Uterus (tissue), 3 donors: ENCODE measurements at regions not wholly inside any gene's neighbourhood (a gene's known extent, or its start where the extent isn't known, plus 50 kb on each side); places are given as distances from the start of the nearest gene placed in this dataset.
A peak's percentile ranks its signal among the peaks of the same experiment; 100 is the strongest.

ENCODE experiments used
- DNase-seq, 2 donors: peaks; one replicate each; pipeline ENCODE4 v3.0.0-alpha.2; 2019 to 2020
- H3K27ac ChIP-seq, 2 donors: fragments of 200-600 bp; sonication (generic); 1 replicate in 1 of 2; 2 replicates in 1 of 2; pipeline ENCODE4 v1.5.1; 2016 to 2018
- H3K27me3 ChIP-seq, 2 donors: fragments of 200-600 bp; sonication (generic); one replicate each; pipeline ENCODE4 v1.5.1; 2018 to 2019; ENCODE audit warnings: control low read depth in 1 of 2
- H3K36me3 ChIP-seq, 2 donors: fragments of 200-600 bp; sonication (generic); one replicate each; pipeline ENCODE4 v1.5.1; 2019; ENCODE audit warnings: control low read depth in 1 of 2
- H3K4me1 ChIP-seq, 2 donors: fragments of 200-600 bp; sonication (generic); one replicate each; pipeline ENCODE4 v1.5.1; 2018 to 2019; ENCODE audit warnings: control low read depth in 1 of 2
- H3K4me3 ChIP-seq, 2 donors: fragments of 200-600 bp; sonication (generic); 1 replicate in 1 of 2; 2 replicates in 1 of 2; pipeline ENCODE4 v1.5.1; 2018 to 2019; ENCODE audit warnings: mild to moderate bottlenecking in 1 of 2
- H3K9me3 ChIP-seq, 2 donors: fragments of 200-600 bp; sonication (generic); one replicate each; pipeline ENCODE4 v1.5.1; 2019; ENCODE audit warnings: control low read depth in 1 of 2
- CTCF ChIP-seq, 4 experiments: fragments of 200-600 bp in 2 of 4; fragments of 450-650 bp in 2 of 4; sonication (generic) in 2 of 4; IDR thresholded peaks; one replicate each; pipeline ENCODE4 v1.5.1; 2016 to 2019; ENCODE audit warnings: antibody characterized with exemption in 4 of 4, mild to moderate bottlenecking in 2 of 4, moderate library complexity in 1 of 4
- POLR2A ChIP-seq, 2 donors: fragments of 450-650 bp; IDR thresholded peaks; one replicate each; pipeline ENCODE4 v1.6.1; 2016; ENCODE audit warnings: antibody characterized with exemption in 2 of 2, mild to moderate bottlenecking in 1 of 2, moderate library complexity in 1 of 2
- intact Hi-C: fragments of 100-400 bp; cut with DNase I; formaldehyde crosslinking; loops from one replicate; pipeline ENCODE4 v1.15.1; 2023; ENCODE audit warnings: low total_unique reads
- donor health status: DM: yes; HTN: yes; CAD: no.

- Histone ChIP-seq H3K27me3 (no peaks in the 10 kb centered on the region), H3K9me3 (no peaks in the 10 kb centered on the region), H3K36me3 (no peaks in the 10 kb centered on the region), H3K4me1 (no peaks in the 10 kb centered on the region), H3K4me3 (no peak overlapping the region), H3K27ac (no peak overlapping the region)
- intact Hi-C loops: no loop called here
- no peak for TF ChIP-seq CTCF (IDR thresholded peaks at IDR 0.05)
- TF ChIP-seq POLR2A (IDR thresholded peaks at IDR 0.05): no peak
- DNase-seq: no peak
Measured at GRCh38 chr4:53730031-53730805, 138.9 kb upstream of the LNX1 start.

DNA sequence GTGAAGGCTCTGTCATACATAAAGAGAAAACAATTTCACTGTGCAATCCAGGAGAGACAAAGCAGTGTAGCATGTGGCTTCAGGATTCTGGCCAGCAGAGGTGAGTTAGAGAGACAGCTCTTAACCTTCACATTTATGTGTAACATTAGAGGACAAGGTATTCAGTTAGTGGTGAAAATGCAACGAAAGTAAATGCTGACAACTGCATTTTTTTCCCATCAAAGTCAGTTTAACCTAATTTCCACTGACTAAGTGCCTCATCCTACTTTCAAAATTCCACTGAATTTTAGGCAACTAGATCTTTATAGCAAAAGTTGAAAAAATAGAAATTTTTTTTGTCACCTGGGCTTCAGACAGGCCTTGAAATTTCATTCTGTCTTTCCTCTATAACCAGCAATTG is 130.8 kb upstream of the LNX1 start:
- H3K4me3 ChIP-seq: no peak overlapping the region
- no peaks in the 10 kb centered on the region for H3K27me3 ChIP-seq
- no peak for DNase-seq
- no peaks in the 10 kb centered on the region for H3K9me3 ChIP-seq
- TF ChIP-seq CTCF (IDR thresholded peaks at IDR 0.05) (no peak), POLR2A (IDR thresholded peaks at IDR 0.05) (no peak)
- intact Hi-C loops: no loop called here
- no peaks in the 10 kb centered on the region for H3K36me3 ChIP-seq
- no peaks in the 10 kb centered on the region for H3K4me1 ChIP-seq
- no peak overlapping the region for H3K27ac ChIP-seq

GRCh38 chr4:53721263-53721662 is 130.0 kb upstream of the LNX1 start:
- Histone ChIP-seq H3K4me3 (no peak overlapping the region), H3K4me1 (no peaks in the 10 kb centered on the region), H3K9me3 (no peaks in the 10 kb centered on the region), H3K27ac (no peak overlapping the region), H3K27me3 (no peaks in the 10 kb centered on the region), H3K36me3 (no peaks in the 10 kb centered on the region)
- no peak for DNase-seq
- intact Hi-C loops: no loop called here
- TF ChIP-seq POLR2A (IDR thresholded peaks at IDR 0.05) (no peak), CTCF (IDR thresholded peaks at IDR 0.05) (no peak)

DNA sequence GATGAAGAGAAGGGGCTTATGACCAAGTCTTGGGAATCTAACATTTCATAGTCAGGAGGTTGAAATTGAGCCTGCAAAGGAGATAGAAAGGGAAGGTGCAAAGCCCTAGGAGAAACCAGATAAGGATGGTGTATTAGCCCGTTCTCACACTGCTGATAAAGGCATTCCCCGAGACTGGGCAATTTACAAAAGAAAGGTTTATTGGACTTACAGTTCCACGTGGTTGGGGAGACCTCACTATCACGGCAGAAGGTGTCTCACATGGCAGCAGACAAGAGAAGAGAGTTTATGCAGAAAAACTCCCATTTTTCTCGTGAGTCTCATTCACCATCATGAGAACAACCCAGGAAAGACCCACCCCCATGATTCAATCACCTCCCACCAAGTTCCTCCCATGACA is 129.5 kb upstream of the LNX1 start:
- Histone ChIP-seq H3K36me3 (no peaks in the 10 kb centered on the region), H3K4me3 (no peak overlapping the region), H3K27ac (no peak overlapping the region), H3K27me3 (no peaks in the 10 kb centered on the region), H3K9me3 (no peaks in the 10 kb centered on the region), H3K4me1 (no peaks in the 10 kb centered on the region)
- TF ChIP-seq CTCF (IDR thresholded peaks at IDR 0.05) (no peak), POLR2A (IDR thresholded peaks at IDR 0.05) (no peak)
- DNase-seq: no peak
- intact Hi-C loops: no loop called here

DNA sequence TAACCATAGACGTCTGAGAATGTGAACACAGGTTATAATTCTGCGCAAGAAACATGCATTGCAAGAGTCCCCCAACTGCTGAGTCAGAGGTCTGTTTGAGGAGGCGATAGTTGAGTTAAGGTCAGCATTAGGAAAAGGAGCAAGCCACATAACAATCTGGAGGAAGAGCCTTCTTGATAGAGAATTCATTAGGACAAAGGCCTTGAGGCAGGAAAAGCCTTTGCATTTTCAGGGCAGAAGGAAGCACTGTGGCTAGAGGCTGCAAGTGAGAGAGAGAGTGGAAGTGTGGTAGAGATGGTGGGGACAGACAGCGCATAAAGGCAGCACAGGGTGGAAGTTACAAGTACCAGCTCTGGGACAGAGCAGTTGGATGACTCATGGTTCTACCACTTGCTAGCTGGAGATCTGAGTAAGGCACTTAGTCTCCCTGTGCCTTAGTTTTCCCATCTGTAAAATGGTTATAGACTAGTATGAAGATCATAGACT is 125.8 kb upstream of the LNX1 start:
- TF ChIP-seq POLR2A (IDR thresholded peaks at IDR 0.05) (no peak), CTCF (IDR thresholded peaks at IDR 0.05) (no peak)
- Histone ChIP-seq H3K36me3 (no peaks in the 10 kb centered on the region), H3K4me1 (no peaks in the 10 kb centered on the region), H3K4me3 (no peak overlapping the region), H3K27me3 (no peaks in the 10 kb centered on the region), H3K27ac (peak overlapping the region in 1 of 2 donors; percentile 26), H3K9me3 (no peaks in the 10 kb centered on the region)
- intact Hi-C loops: no loop called here
- no peak for DNase-seq
